PC-3 (cell line): ENCODE measurements at regions not wholly inside any gene's neighbourhood (a gene's known extent, or its start where the extent isn't known, plus 50 kb on each side); places are given as distances from the start of the nearest gene placed in this dataset.

Source experiments
- CTCF ChIP-seq: fragments of 300-600 bp; sonication (generic); conservative IDR thresholded peaks from 2 replicates; pipeline ENCODE4 v1.5.1; 2017; ENCODE audit warnings: antibody characterized with exemption, low read depth, mild to moderate bottlenecking, low read length
- EZH2 ChIP-seq: fragments of 300-600 bp; sonication (generic); IDR thresholded peaks from one replicate; pipeline ENCODE4 v1.6.1; 2017; ENCODE audit warnings: antibody characterized with exemption, mild to moderate bottlenecking, low read length; ENCODE audit not compliant: unreplicated experiment
- EZH2phosphoT487 ChIP-seq: fragments of 300-600 bp; sonication (generic); IDR thresholded peaks from 2 replicates; pipeline ENCODE4 v1.6.1; 2018; ENCODE audit warnings: mild to moderate bottlenecking, antibody characterized with exemption, low read length, borderline replicate concordance

GRCh38 chr18:22594155-22594690, 176.5 kb upstream of the CTAGE1 start:
- TF ChIP-seq CTCF (no peak), EZH2 (no peak), EZH2phosphoT487 (no peak)
